Upper lobe of left lung (tissue), 4 donors: ENCODE measurements at regions not wholly inside any gene's neighbourhood (a gene's known extent, or its start where the extent isn't known, plus 50 kb on each side); places are given as distances from the start of the nearest gene placed in this dataset.

ENCODE experiments used
- CTCF ChIP-seq, 6 experiments: fragments of 450-650 bp in 4 of 6; fragments of 200-600 bp in 2 of 6; sonication (generic) in 2 of 6; IDR thresholded peaks; one replicate each; pipeline ENCODE4 v1.5.1; 2016 to 2019; ENCODE audit warnings: antibody characterized with exemption in 6 of 6
- POLR2A ChIP-seq, 4 donors: fragments of 450-650 bp; IDR thresholded peaks; one replicate each; pipeline ENCODE4 v1.5.1; 2016 to 2017; ENCODE audit warnings: antibody characterized with exemption in 4 of 4, mild to moderate bottlenecking in 2 of 4

GRCh38 chr4:96835991-96836390 is 996.1 kb downstream of the PDHA2 start:
- no peak for TF ChIP-seq CTCF (IDR thresholded peaks at IDR 0.05)
- TF ChIP-seq POLR2A (IDR thresholded peaks at IDR 0.05), result no peak
